ENCODE measurements at regions not wholly inside any gene's neighbourhood (a gene's known extent, or its start where the extent isn't known, plus 50 kb on each side); places are given as distances from the start of the nearest gene placed in this dataset.

DNA sequence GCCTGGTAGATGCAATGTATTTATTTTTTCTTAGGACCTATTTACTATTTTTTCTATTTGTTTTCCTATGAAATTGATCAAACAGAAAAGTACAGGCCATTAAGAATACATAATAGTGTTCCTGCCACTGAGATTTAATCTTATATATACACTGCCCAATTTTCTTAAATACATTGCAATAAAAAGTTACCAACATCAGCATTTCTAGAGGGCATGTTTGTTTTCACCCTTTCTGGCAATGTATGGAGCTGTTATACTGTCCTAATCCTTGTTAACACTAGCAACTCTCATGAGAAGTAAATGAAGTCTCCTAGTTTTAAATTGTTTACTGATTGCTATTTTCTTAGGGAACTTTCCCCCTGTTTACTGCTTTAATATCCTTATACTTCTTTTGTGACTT is 359.1 kb upstream of the SEMA3A start:
- Histone ChIP-seq H3K27me3 (no peaks in the 10 kb centered on the region), H3K4me3 (no peak overlapping the region), H3K9me3 (no peaks in the 10 kb centered on the region), H3K27ac (no peak overlapping the region), H3K36me3 (ENCODE audit: low read depth, missing control alignments) (no peaks in the 10 kb centered on the region), H3K4me1 (no peaks in the 10 kb centered on the region)
- TF ChIP-seq, protein P1, sequence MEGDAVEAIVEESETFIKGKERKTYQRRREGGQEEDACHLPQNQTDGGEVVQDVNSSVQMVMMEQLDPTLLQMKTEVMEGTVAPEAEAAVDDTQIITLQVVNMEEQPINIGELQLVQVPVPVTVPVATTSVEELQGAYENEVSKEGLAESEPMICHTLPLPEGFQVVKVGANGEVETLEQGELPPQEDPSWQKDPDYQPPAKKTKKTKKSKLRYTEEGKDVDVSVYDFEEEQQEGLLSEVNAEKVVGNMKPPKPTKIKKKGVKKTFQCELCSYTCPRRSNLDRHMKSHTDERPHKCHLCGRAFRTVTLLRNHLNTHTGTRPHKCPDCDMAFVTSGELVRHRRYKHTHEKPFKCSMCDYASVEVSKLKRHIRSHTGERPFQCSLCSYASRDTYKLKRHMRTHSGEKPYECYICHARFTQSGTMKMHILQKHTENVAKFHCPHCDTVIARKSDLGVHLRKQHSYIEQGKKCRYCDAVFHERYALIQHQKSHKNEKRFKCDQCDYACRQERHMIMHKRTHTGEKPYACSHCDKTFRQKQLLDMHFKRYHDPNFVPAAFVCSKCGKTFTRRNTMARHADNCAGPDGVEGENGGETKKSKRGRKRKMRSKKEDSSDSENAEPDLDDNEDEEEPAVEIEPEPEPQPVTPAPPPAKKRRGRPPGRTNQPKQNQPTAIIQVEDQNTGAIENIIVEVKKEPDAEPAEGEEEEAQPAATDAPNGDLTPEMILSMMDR (IDR thresholded peaks at IDR 0.05): no peak
- intact Hi-C loops (cut with DNase I; ENCODE audit: low total_unique reads): no loop called here
- DNase-seq: no peak

DNA sequence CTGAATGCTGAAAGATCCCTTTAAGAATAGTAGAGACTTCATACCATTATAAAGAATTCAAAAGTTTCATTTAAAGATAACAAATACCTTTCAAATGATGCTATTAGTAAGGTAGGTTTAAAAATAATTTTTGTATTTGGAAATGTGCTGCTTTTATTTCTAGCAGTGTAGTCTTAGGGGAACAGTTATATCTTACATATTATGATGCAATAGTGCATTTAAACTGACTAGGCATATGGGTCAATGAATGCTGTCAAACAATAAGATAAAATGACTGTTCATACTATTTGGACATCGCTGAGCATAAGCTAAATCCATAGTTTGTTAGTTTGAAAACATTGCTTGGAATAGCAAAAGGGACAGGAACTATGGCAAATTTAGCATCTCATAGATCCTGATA is 354.8 kb upstream of the SEMA3A start:
- Histone ChIP-seq H3K27ac (no peak overlapping the region), H3K4me3 (no peak overlapping the region), H3K4me1 (no peaks in the 10 kb centered on the region), H3K27me3 (no peaks in the 10 kb centered on the region), H3K36me3 (ENCODE audit: low read depth, missing control alignments) (no peaks in the 10 kb centered on the region), H3K9me3 (no peaks in the 10 kb centered on the region)
- no peak for TF ChIP-seq POLR2A (IDR thresholded peaks at IDR 0.05)
- TF ChIP-seq, protein P1 (IDR thresholded peaks at IDR 0.05): no peak
- 38 to 51% methylated on average over 1 of the region's 1 CpG for WGBS, 2 donors
- DNase-seq: no peak
- intact Hi-C loops (cut with DNase I; ENCODE audit: low total_unique reads): no loop called here

DNA sequence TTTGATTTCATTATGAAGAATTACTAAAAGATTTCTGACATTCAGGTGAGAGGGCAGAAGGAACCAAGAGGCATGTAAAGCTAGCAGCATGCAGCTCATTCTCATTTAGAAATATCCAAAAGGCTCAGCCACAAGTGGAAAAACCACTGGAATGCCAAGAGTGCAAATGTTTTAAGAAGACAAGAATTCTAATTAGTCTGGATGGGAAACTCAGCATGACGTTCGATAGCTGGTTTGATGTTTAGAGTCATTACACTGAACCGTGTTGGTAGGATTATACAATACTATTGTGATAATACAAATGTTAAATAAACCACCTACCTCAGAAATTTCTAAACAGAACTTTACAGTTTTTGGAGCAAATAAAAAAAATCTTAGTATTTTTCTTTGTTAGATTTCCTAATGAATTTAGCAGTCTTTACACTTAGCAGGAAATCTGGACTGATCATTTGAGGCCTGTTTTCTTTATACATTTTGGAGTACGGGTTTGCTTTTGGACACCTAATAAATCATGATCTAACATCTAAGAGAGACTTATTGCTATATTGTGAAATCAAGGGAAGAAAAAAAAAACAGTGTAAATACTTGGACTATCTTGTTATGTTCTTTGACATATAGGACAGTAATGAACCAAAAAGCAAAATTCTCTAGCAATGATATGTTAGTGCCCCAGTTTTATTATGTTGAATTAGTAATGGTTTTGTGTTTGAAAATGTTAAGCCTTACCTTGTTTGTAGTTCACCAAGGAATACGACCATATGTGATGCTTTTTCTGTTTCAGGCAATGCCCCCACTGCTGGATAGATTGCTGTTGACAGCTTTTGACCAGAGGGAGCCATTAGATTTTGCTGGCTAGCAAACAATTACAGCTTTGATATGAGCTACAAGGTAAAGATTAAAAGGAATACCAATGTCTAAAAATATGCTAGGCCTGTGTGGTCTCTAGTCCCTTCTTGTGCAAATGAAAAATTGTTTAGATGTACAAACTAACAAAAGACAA is 354.1 kb upstream of the SEMA3A start:
- 64 to 65% methylated on average over 5 of the region's 5 CpGs for WGBS, 2 donors
- H3K27me3 ChIP-seq: no peaks in the 10 kb centered on the region
- no peak overlapping the region for H3K27ac ChIP-seq
- no peaks in the 10 kb centered on the region for H3K9me3 ChIP-seq
- no peak for TF ChIP-seq POLR2A (IDR thresholded peaks at IDR 0.05)
- TF ChIP-seq, protein P1 (IDR thresholded peaks at IDR 0.05): no peak
- no peaks in the 10 kb centered on the region for H3K36me3 ChIP-seq (ENCODE audit: low read depth, missing control alignments)
- H3K4me1 ChIP-seq: no peaks in the 10 kb centered on the region
- intact Hi-C loops (cut with DNase I; ENCODE audit: low total_unique reads): no loop called here
- H3K4me3 ChIP-seq: no peak overlapping the region
- no peak for DNase-seq

DNA sequence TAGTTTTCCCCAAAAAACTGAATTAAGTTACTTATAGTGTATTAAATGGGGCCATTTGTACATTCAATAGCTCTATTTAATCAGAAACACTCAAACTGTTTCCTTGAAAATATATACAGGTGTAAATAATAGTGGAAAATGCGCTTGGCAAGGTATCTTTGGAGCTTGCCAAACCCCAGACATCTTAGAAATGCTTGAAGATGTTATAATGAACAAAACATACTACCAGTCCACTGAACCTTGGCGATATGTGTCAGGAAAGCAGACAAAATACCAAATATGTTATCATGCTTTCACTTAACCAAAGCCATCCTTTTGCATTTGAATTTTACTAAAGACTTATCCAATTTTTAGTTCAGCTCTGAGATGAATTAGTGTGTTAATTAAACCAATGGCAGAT is 352.7 kb upstream of the SEMA3A start:
- intact Hi-C loops (cut with DNase I; ENCODE audit: low total_unique reads): no loop called here
- 91 to 93% methylated on average over 2 of the region's 2 CpGs for WGBS, 2 donors
- Histone ChIP-seq H3K27ac (no peak overlapping the region), H3K27me3 (no peaks in the 10 kb centered on the region), H3K36me3 (ENCODE audit: low read depth, missing control alignments) (no peaks in the 10 kb centered on the region), H3K4me1 (no peaks in the 10 kb centered on the region), H3K4me3 (no peak overlapping the region), H3K9me3 (no peaks in the 10 kb centered on the region)
- DNase-seq: no peak
- no peak for TF ChIP-seq POLR2A (IDR thresholded peaks at IDR 0.05)
- TF ChIP-seq, protein P1 (IDR thresholded peaks at IDR 0.05): no peak

DNA sequence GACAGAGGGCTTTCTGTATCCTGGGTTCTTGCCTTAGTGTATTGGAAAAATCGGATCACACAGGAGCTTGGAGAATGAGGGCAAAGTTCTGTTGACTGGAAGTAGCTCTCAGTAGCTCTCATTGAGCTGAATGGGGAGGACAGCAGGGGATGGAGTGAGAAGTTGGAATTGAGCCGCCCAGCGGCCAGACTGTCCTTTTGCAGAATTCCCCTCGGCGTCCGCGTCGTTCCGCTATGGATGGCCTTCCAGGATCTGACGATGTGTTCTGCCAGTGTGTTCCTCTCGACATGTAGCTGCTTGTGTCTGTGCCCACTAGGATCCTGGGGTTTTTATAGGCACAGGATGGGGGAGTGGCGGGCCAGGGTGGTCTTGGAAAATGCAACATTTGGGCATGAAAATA is 351.8 kb upstream of the SEMA3A start:
- Histone ChIP-seq H3K27me3 (no peaks in the 10 kb centered on the region), H3K9me3 (no peaks in the 10 kb centered on the region), H3K4me3 (no peak overlapping the region), H3K36me3 (ENCODE audit: low read depth, missing control alignments) (no peaks in the 10 kb centered on the region), H3K27ac (no peak overlapping the region), H3K4me1 (no peaks in the 10 kb centered on the region)
- no peak for TF ChIP-seq POLR2A (IDR thresholded peaks at IDR 0.05)
- TF ChIP-seq, protein P1 (IDR thresholded peaks at IDR 0.05): no peak
- 76 to 87% methylated on average over 12 of the region's 12 CpGs for WGBS, 2 donors
- intact Hi-C loops (cut with DNase I; ENCODE audit: low total_unique reads): no loop called here
- no peak for DNase-seq
